ENCODE measurements at regions not wholly inside any gene's neighbourhood (a gene's known extent, or its start where the extent isn't known, plus 50 kb on each side); places are given as distances from the start of the nearest gene placed in this dataset.

DNA sequence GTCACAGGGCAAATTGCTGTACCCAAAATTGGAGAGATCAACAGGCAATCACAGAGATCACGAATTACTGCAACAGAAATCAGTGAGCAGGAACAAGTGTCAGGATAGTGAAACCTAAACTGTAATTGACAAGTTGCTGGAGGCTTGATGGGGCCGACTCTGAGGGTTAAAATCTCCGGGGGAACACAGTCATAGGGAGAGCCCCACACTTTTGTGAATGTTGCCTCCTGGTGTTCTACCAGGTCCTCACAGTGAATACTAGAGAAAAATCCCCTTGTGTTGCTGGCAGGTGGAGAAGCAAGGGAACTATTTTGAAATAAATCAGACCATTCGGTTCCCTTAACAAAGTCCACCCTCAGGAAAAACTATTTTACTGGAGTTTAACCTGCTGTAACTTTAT is 697.5 kb upstream of the CBLB start:
- TF ChIP-seq, protein P1, sequence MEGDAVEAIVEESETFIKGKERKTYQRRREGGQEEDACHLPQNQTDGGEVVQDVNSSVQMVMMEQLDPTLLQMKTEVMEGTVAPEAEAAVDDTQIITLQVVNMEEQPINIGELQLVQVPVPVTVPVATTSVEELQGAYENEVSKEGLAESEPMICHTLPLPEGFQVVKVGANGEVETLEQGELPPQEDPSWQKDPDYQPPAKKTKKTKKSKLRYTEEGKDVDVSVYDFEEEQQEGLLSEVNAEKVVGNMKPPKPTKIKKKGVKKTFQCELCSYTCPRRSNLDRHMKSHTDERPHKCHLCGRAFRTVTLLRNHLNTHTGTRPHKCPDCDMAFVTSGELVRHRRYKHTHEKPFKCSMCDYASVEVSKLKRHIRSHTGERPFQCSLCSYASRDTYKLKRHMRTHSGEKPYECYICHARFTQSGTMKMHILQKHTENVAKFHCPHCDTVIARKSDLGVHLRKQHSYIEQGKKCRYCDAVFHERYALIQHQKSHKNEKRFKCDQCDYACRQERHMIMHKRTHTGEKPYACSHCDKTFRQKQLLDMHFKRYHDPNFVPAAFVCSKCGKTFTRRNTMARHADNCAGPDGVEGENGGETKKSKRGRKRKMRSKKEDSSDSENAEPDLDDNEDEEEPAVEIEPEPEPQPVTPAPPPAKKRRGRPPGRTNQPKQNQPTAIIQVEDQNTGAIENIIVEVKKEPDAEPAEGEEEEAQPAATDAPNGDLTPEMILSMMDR (conservative IDR thresholded peaks at IDR 0.05 in 1 of 2, IDR thresholded peaks at IDR 0.05 in 1 of 2; ENCODE audit: extremely low read depth in 1 of 2, insufficient read depth in 1 of 2, low read depth in 1 of 2, low read length in 2 of 2) = no peak
- TF ChIP-seq EZH2 (IDR thresholded peaks at IDR 0.05; ENCODE audit: borderline replicate concordance, low read length) = no peak

Measured in mammary epithelial cell (primary cell).